ENCODE measurements at regions not wholly inside any gene's neighbourhood (a gene's known extent, or its start where the extent isn't known, plus 50 kb on each side); places are given as distances from the start of the nearest gene placed in this dataset.

DNA sequence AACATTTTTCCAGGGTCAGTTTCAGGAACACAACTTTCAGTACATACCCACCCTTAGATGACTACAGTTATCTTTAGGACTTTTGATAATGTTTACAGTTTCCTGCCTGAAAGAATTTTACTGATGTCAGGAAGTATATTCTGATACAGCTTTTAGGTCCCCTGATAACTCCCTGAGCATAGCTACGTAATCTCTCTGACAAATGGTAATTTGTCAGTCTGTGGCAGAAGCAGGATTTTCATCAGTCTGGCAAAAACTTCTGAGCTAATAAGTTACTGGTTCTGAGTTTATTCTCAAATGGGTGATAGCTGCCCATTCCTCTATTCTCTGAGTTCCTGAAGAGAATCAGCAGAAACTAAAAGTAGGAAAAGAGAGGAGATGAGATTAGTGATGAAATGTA, 270.1 kb upstream of the MTPN start:
- no peak overlapping the region for H2BK5ac ChIP-seq (ENCODE audit: low read depth, low read length)
- ChIA-PET CTCF (ENCODE audit: partially characterized antibody) (interaction anchor here (0.6 to 0.7 kb wide), 2 partner anchors 136 to 1054 kb away, joined by 3 read pairs; no protein-coding TSS in a partner anchor), POLR2A (ENCODE audit: partially characterized antibody) (no interaction called here)
- no peaks in the 10 kb centered on the region for H4K20me1 ChIP-seq (replicated peaks in 1 of 2; ENCODE audit: control insufficient read depth in 1 of 2, insufficient read depth in 2 of 2, low read length in 2 of 2)
- H2BK20ac ChIP-seq (ENCODE audit: low read length) = no peak overlapping the region
- no peak overlapping the region for H2BK12ac ChIP-seq (ENCODE audit: low read depth, low read length)
- DNase-seq (ENCODE audit: low read depth in 1 of 2, low spot score in 2 of 2) (no peak), FAIRE-seq (no peak)
- no peaks in the 10 kb centered on the region for H3K27me3 ChIP-seq (replicated peaks in 1 of 4; ENCODE audit: control insufficient read depth in 3 of 4, extremely low read depth in 1 of 4, insufficient read depth in 3 of 4, low read length in 3 of 4)
- H3K14ac ChIP-seq (ENCODE audit: insufficient read length) = no peak overlapping the region
- no peak overlapping the region for H2AK5ac ChIP-seq (ENCODE audit: low read depth, low read length)
- no peak overlapping the region for H3K27ac ChIP-seq (ENCODE audit: low read depth, low read length)
- no peak overlapping the region for H4K5ac ChIP-seq (ENCODE audit: insufficient read length, low read depth, low read length)
- H3K79me2 ChIP-seq (ENCODE audit: control insufficient read depth in 1 of 2, insufficient read depth in 2 of 2, low read length in 2 of 2) = no peaks in the 10 kb centered on the region
- no peak overlapping the region for H3K4me2 ChIP-seq (ENCODE audit: insufficient read depth in 1 of 2, low read depth in 2 of 2, low read length in 2 of 2)
- no peaks in the 10 kb centered on the region for H3K4me1 ChIP-seq (replicated peaks in 1 of 4; ENCODE audit: control insufficient read depth in 3 of 4, insufficient read depth in 4 of 4, low read length in 3 of 4)
- H3K4ac ChIP-seq (replicated peaks; ENCODE audit: insufficient read length, low read depth, low read length) = no peak overlapping the region
- H3K9me3 ChIP-seq (ENCODE audit: insufficient read depth in 2 of 2, low read depth in 1 of 2, low read length in 1 of 2) = no peaks in the 10 kb centered on the region
- H3K23me2 ChIP-seq (ENCODE audit: low read depth, low read length) = no peaks in the 10 kb centered on the region
- H3K18ac ChIP-seq (ENCODE audit: extremely low read depth, low read length) = no peak overlapping the region
- H2BK15ac ChIP-seq (ENCODE audit: low read length) = no peak overlapping the region
- H3K9ac ChIP-seq (replicated peaks in 1 of 4; ENCODE audit: extremely low read depth in 1 of 4, low read depth in 3 of 4, low read length in 3 of 4) = no peak overlapping the region
- H3K36me3 ChIP-seq (ENCODE audit: control insufficient read depth in 2 of 4, insufficient read depth in 4 of 4, low read length in 3 of 4) = no peaks in the 10 kb centered on the region
- 100% methylated on average over 1 of the region's 1 CpG; no CpG with 5 or more reads in 1 of the 2 experiments for WGBS, 2 experiments (ENCODE audit: extremely low coverage in 1 of 2, insufficient coverage in 1 of 2, insufficient read length in 1 of 2, insufficient replicate concordance in 2 of 2, low coverage in 1 of 2, low lambda C conversion rate in 2 of 2, missing lambda C conversion rate in 1 of 2)
- H3K23ac ChIP-seq (ENCODE audit: insufficient read length) = no peak overlapping the region
- no peak overlapping the region for H3K56ac ChIP-seq (replicated peaks; ENCODE audit: insufficient read length, low read depth, low read length)
- H4K91ac ChIP-seq (replicated peaks; ENCODE audit: insufficient read length, low read length) = no peak overlapping the region
- H2BK120ac ChIP-seq (replicated peaks; ENCODE audit: low read depth, low read length) = no peak overlapping the region
- no peak overlapping the region for H2AFZ ChIP-seq (ENCODE audit: low read length)
- H3K4me3 ChIP-seq (ENCODE audit: extremely low read depth in 1 of 4, insufficient read depth in 2 of 4, low read depth in 3 of 4, low read length in 4 of 4) = no peak overlapping the region
- no peak overlapping the region for H4K8ac ChIP-seq (ENCODE audit: extremely low read depth, insufficient read depth, low read length)
- no peaks in the 10 kb centered on the region for H3K79me1 ChIP-seq (ENCODE audit: low read depth, low read length)
- no peak for TF ChIP-seq SP2 (IDR thresholded peaks at IDR 0.05; ENCODE audit: low read length)
- no peak for TF ChIP-seq CEBPB (IDR thresholded peaks at IDR 0.05; ENCODE audit: low read depth, low read length)
- no peak for TF ChIP-seq CHD2 (IDR thresholded peaks at IDR 0.05; ENCODE audit: low read length)
- TF ChIP-seq NANOG (IDR thresholded peaks at IDR 0.05; ENCODE audit: insufficient read depth, low read depth, low read length, poor library complexity, severe bottlenecking) = no peak
- TF ChIP-seq, protein P1, sequence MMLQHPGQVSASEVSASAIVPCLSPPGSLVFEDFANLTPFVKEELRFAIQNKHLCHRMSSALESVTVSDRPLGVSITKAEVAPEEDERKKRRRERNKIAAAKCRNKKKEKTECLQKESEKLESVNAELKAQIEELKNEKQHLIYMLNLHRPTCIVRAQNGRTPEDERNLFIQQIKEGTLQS (IDR thresholded peaks at IDR 0.05; ENCODE audit: insufficient read depth, low read depth, low read length) = no peak
